PFSK-1 (cell line): ENCODE measurements at regions not wholly inside any gene's neighbourhood (a gene's known extent, or its start where the extent isn't known, plus 50 kb on each side); places are given as distances from the start of the nearest gene placed in this dataset.

ENCODE experiments used
- FOXP2 ChIP-seq: optimal IDR thresholded peaks from 2 replicates; pipeline ENCODE3; 2011; ENCODE audit warnings: borderline replicate concordance, control low read depth, inconsistent platforms; ENCODE audit not compliant: insufficient read depth; ENCODE audit errors: extremely low read length, extremely low read depth
- POLR2AphosphoS5 ChIP-seq: IDR thresholded peaks from 2 replicates; pipeline ENCODE4 v1.6.1; 2012; ENCODE audit warnings: low read depth, mild to moderate bottlenecking, control low read depth, low read length, moderate library complexity
- REST ChIP-seq, 2 experiments: IDR thresholded peaks; 2 replicates each; pipeline versions ENCODE4 v1.6.1 to v1.8.0; 2011 to 2012; ENCODE audit warnings: low read depth in 2 of 2, low read length in 2 of 2, control low read depth in 1 of 2, inconsistent platforms in 1 of 2, mild to moderate bottlenecking in 1 of 2, moderate library complexity in 1 of 2; ENCODE audit not compliant: insufficient read depth in 1 of 2
- SIN3A ChIP-seq: IDR thresholded peaks from 2 replicates; pipeline ENCODE4 v1.6.1; 2012; ENCODE audit warnings: mild to moderate bottlenecking, low read length, moderate library complexity, borderline replicate concordance; ENCODE audit not compliant: insufficient read depth
- TAF1 ChIP-seq: IDR thresholded peaks from 2 replicates; pipeline ENCODE4 v1.6.1; 2012; ENCODE audit warnings: low read length, control low read depth, borderline replicate concordance; ENCODE audit not compliant: insufficient read depth

DNA sequence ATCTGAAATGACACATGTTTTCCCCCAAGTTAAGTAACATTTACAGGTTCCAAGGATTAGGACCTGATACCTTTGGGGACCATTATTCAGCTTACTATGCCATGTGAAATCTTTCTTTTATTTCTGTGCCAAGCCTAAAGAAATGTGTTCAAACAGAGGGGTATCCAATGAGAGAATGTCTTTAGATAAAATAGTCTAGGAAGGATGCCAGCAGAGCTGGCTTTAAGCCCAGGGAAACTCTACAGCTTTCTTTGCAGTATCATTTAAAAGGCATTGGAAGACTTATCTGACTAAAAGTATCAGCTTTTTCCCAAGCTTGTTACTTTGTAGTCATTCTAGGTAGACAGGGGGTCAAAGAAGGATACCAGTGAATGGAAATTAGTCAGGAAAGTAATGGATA, 860.4 kb downstream of the PLA2G4A start:
- TF ChIP-seq SIN3A (no peak), POLR2AphosphoS5 (no peak), TAF1 (no peak), REST (IDR thresholded peaks at IDR 0.05; ENCODE audit: insufficient read depth in 1 of 2, low read depth in 2 of 2, low read length in 2 of 2) (no peak), FOXP2 (no peak)

- no peak for TF ChIP-seq POLR2AphosphoS5
These were observed 862.7 kb downstream of the PLA2G4A start for GRCh38 chr1:187691439-187691838.

GRCh38 chr1:187692799-187693198, 864.0 kb downstream of the PLA2G4A start:
- no peak for TF ChIP-seq FOXP2
- TF ChIP-seq REST (IDR thresholded peaks at IDR 0.05; ENCODE audit: insufficient read depth in 1 of 2, low read depth in 2 of 2, low read length in 2 of 2) = no peak
- no peak for TF ChIP-seq TAF1
- TF ChIP-seq SIN3A = no peak
- no peak for TF ChIP-seq POLR2AphosphoS5

GRCh38 chr1:187696073-187696472, 867.3 kb downstream of the PLA2G4A start:
- TF ChIP-seq POLR2AphosphoS5 (no peak), REST (IDR thresholded peaks at IDR 0.05; ENCODE audit: insufficient read depth in 1 of 2, low read depth in 2 of 2, low read length in 2 of 2) (no peak), FOXP2 (no peak), SIN3A (no peak), TAF1 (no peak)

- TF ChIP-seq POLR2AphosphoS5 (no peak), TAF1 (no peak), FOXP2 (no peak), REST (IDR thresholded peaks at IDR 0.05; ENCODE audit: insufficient read depth in 1 of 2, low read depth in 2 of 2, low read length in 2 of 2) (no peak), SIN3A (no peak)
These were observed 885.7 kb downstream of the PLA2G4A start for GRCh38 chr1:187714470-187714869.
